Superior temporal gyrus (tissue), 1 donor: ENCODE measurements at regions not wholly inside any gene's neighbourhood (a gene's known extent, or its start where the extent isn't known, plus 50 kb on each side); places are given as distances from the start of the nearest gene placed in this dataset.

Experiments used
- DNase-seq: peaks from one replicate; pipeline ENCODE4 v3.0.0-alpha.2; 2016; ENCODE audit errors: extremely low spot score

DNA sequence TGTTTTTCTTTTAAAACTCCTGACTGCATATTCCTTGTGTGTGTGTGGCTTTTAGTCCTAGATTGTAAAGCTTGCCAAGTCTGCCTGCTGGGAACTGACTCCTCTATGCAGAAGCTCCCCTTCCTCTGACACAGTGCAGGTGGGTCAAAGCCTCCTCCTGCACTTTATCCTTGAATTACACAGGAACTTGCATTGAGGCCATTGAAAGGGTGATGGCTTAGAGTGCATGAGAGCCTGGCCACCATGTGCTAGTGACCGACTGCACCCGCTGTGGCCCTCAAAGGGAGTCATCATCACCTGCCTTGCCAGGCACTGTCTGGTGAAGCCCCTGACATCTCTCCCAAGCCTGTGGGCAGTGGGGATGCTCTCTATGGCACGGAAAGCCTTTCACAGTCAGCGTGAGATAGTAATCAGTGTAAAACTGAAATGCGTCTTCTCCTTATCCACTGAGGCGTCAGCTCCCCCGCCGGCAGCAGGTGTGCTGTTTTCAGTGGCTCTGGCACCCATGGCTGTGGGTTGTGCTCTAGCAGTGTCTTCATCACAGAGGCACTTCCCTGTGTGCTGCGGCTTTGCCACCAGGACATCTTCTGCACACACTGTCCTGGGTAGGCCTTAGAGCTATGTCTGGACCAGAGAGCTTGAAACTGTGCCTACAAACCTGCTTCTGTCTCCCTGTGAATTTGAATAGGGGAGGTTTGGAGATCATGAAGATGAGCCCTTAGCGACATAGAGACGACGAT lies 87.9 kb downstream of the THBS2 start:
- no peak for DNase-seq

DNA sequence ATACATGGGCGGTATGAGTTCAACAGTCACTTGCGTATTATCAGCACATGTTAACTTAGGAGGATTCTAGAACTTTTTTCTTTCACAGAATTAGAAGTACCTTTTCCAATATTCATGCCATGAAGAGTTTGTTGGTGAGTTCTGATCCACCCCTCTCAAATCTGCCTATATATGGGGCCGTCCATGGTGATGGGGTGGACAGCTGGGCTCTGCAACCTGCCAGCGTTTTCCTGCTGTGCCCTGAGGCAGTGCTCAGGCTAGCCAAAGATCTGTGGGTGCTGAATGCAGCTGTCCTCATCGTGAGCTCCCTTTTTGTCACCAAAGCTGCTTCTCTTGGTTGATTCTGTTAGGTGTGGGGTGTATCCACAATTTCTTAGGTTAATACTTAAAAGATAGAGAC lies 88.7 kb downstream of the THBS2 start:
- no peak for DNase-seq

DNA sequence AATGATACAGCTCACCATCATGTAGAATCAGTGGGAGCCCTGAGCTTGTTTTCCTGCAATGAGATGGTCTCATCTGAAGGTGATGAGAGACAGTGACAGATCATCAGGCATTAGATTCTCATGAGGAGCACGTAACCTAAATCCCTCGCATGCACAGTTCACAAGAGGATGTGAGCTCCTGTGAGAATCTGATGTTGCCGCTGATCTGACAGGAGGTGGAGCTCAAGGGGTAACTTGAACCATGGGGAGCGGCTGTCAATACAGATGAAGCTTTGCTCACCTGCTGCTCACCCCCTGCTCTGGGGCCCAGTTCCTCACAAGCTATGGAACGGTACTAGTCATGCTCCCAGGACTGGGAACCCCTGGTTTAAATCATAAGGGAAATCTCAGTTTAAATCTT lies 89.2 kb downstream of the THBS2 start:
- DNase-seq = no peak

- no peak for DNase-seq
Observed at GRCh38 chr6:169163411-169163901, 90.2 kb downstream of the THBS2 start.

- DNase-seq = no peak
Observed at GRCh38 chr6:169162752-169163407, 90.8 kb downstream of the THBS2 start.

DNA sequence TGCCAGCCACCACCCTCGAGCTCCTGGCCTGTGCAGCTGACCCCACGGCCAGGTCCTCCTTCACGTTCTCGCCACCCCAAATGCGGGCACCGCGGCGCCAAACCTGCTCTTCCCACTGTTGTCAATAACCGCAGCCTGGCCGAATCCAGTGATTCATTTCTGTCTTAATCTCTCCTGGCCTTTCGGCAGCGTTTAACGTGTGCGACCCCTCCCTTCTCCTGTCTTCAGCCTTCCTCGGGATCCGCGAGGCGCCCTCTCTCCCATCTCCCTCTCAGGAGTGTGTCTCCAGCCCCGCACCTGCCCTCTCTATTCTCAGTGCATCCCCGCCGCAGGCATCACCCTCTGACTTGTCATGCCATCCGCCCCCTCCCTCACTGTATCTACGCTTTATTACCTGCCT lies 91.4 kb downstream of the THBS2 start:
- DNase-seq = no peak

- DNase-seq = no peak
Observed at GRCh38 chr6:169161572-169162167, 92.0 kb downstream of the THBS2 start.

DNA sequence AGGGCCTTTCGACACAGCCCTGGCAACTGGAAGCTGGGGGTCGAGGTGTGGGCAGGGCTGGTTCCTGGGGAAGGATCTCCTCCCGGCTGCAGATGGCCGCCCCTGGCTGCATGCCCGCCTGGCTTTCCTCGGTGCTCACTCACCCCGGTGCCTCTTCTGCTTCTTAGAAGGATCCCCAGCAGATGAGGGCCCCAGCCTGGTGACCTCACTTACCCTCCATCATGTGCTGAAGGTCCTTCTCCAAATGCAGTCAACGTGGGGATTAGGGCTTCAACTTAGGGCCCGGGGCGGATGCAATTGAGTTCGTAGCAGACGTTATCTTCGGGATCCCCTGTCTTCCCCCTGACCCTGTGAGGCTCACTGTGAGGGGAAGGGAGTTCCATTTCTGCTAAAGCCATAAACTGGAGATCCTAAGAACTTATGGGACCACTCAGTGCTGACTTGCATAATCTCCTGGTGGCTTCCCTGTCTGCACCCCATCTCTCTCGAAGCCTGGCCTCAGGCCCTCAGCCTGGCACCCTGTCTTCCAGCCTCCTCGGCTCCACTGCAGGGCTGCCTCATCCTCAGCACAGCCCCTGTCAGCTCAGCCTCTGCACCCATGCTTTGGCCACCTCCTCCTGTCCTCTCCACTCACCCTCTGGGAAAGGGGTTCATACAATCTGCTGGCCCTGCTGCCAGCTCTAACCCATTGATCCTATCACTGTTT lies 92.6 kb downstream of the THBS2 start:
- DNase-seq = no peak

DNA sequence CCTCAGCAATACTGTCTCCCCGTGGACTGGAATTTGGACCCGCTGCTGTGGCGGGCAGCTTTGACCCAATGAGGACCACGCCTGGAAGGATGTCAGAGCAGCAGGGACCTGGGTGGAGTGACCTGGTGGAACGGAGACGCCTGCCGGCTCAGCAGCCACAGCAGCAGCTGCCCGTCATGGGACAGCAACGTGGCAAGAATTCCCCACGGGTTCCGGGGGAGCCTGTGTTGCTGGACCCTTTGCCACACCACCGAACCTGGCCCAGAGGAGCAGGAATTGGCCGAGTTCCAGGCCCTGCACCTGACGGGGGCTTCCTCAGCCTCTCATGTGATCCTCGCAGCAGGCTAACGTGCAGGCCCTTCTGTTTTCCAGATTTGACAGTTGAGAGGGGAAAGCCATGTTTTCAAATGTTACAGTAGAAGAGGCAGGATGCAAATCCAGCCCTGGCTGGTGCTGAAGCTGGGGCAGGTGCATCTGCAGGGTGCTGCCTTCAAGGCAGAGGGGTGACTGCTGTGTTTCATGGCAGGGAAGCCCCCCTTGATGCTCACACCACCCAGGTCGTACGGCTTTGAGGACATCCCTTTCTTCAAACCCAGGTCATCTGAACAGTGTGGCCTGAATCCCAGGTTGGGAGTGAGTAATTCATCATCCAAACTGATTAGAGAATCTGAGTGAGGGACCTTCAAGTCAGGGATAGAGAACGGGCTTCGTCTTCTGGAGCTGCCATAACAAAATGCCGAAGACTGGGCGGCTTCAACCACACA lies 93.4 kb downstream of the THBS2 start:
- no peak for DNase-seq

- DNase-seq = no peak
Observed at GRCh38 chr6:169159331-169159730, 94.3 kb downstream of the THBS2 start.

GRCh38 chr6:169158691-169159090 lies 95.0 kb downstream of the THBS2 start:
- no peak for DNase-seq

- DNase-seq = no peak
Observed at GRCh38 chr6:169158174-169158573, 95.5 kb downstream of the THBS2 start.

GRCh38 chr6:169157197-169158148 lies 96.2 kb downstream of the THBS2 start:
- no peak for DNase-seq

DNA sequence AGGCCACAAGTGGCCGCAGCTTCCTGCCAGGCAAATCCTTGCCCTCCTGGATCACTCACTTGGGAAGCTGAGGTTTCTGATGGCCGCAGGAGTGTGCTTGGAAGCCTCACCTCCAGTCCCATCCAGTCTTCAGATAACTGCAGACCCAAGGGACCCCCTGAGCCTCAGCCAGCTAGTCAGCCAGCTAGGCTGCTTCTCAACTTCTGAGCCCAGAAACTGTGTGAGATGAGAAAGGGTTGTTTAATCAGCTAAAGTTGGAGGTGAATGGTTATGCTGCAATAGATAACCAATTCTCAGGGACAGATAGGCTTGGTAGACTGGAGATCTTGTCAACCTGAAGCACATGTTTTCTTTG lies 96.9 kb downstream of the THBS2 start:
- DNase-seq = no peak

GRCh38 chr6:169156108-169156792 lies 97.4 kb downstream of the THBS2 start:
- no peak for DNase-seq

DNA sequence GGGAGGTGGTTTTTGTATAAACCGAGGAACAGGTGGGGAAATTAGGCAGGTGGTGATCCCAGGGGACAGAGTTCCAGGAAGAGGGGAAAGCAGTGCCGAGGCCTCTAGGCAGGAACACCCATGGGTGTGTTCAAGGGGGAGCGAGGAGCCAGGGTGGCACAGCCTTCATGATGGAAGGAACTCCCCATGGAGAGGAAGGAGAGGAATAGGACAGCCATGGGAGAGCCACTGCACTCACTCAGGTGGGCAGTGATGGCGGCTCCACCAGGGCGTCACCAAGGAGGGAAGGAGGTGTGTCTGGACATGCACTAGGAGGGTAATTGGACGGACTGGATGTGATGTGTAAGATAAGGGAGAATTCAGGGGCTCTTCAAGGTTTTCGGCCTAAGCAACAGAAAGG lies 98.2 kb downstream of the THBS2 start:
- DNase-seq = no peak

DNA sequence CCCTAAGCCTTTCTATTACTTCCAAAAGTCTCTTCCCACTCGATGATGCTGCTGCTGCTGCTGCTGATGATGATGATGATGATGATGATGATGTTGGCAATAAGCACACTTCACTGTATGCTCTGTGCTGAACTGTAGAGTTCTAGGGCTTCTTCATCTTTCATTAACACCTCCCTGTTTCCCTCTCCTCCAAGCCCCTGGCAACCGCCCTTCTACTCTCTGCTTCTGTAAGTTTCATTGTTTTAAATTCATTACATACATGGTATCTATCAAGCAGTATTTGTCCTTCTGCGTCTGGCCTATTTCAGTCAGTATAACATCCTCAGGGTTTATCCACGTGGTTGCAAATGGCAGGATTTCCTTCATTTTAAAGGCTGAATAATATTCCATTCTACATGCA lies 100.2 kb downstream of the THBS2 start:
- DNase-seq = no peak

GRCh38 chr6:169146521-169146920 lies 107.1 kb downstream of the THBS2 start:
- no peak for DNase-seq

GRCh38 chr6:169145991-169146501 lies 107.6 kb downstream of the THBS2 start:
- DNase-seq = peak; percentile 70

- peak; percentile 41 for DNase-seq
Observed at GRCh38 chr6:169145496-169145895, 108.2 kb downstream of the THBS2 start.
